ENCODE measurements at regions not wholly inside any gene's neighbourhood (a gene's known extent, or its start where the extent isn't known, plus 50 kb on each side); places are given as distances from the start of the nearest gene placed in this dataset.

GRCh38 chr5:5900350-5900749 lies 477.9 kb downstream of the ICE1 start:
- TF ChIP-seq CTCF (IDR thresholded peaks at IDR 0.05; ENCODE audit: low read length) = no peak
- no peak for TF ChIP-seq EZH2 (IDR thresholded peaks at IDR 0.05; ENCODE audit: borderline replicate concordance, low read length)
